RCC 7860 (cell line): ENCODE measurements at regions not wholly inside any gene's neighbourhood (a gene's known extent, or its start where the extent isn't known, plus 50 kb on each side); places are given as distances from the start of the nearest gene placed in this dataset.

Source experiments
- DNase-seq: peaks from one replicate; pipeline ENCODE4 v3.0.0-alpha.2; 2015; ENCODE audit warnings: low spot score
- FAIRE-seq: peaks from 2 replicates; lab custom pipeline; 2012; peaks lifted over from hg19 to GRCh38; lab: Jason Lieb, UNC

- DNase-seq (no peak), FAIRE-seq (no peak)
Measured at GRCh38 chr10:42932735-42933447, 144.0 kb upstream of the RET start.

- FAIRE-seq (no peak), DNase-seq (no peak)
Measured at GRCh38 chr10:42933448-42934340, 143.2 kb upstream of the RET start.

GRCh38 chr10:42934351-42934811 is 142.5 kb upstream of the RET start:
- DNase-seq (no peak), FAIRE-seq (no peak)

GRCh38 chr10:42934842-42935241 is 142.0 kb upstream of the RET start:
- no peak for DNase-seq
- no peak for FAIRE-seq

- FAIRE-seq (no peak), DNase-seq (no peak)
Measured at GRCh38 chr10:42935466-42935865, 141.4 kb upstream of the RET start.

- DNase-seq (no peak), FAIRE-seq (no peak)
Measured at GRCh38 chr10:42936580-42936979, 140.3 kb upstream of the RET start.

GRCh38 chr10:42937048-42937447 is 139.8 kb upstream of the RET start:
- FAIRE-seq (no peak), DNase-seq (no peak)

- FAIRE-seq (no peak), DNase-seq (no peak)
Measured at GRCh38 chr10:42937649-42938180, 139.2 kb upstream of the RET start.

GRCh38 chr10:42938351-42938750 is 138.5 kb upstream of the RET start:
- DNase-seq (no peak), FAIRE-seq (no peak)

- FAIRE-seq = no peak
- DNase-seq = no peak
Measured at GRCh38 chr10:42939237-42939636, 137.6 kb upstream of the RET start.

GRCh38 chr10:42939685-42940366 is 137.0 kb upstream of the RET start:
- DNase-seq = no peak

GRCh38 chr10:42940487-42941294 is 136.2 kb upstream of the RET start:
- FAIRE-seq (no peak), DNase-seq (no peak)

More at GRCh38 chr10:42939685-42940366, 137.0 kb upstream of the RET start:
- FAIRE-seq = no peak

- FAIRE-seq = no peak
- DNase-seq = no peak
Measured at GRCh38 chr10:42941295-42941644, 135.6 kb upstream of the RET start.

- FAIRE-seq (no peak), DNase-seq (no peak)
Measured at GRCh38 chr10:42941790-42942189, 135.1 kb upstream of the RET start.

GRCh38 chr10:42942279-42942950 is 134.5 kb upstream of the RET start:
- no peak for DNase-seq
- no peak for FAIRE-seq

GRCh38 chr10:42943025-42943818 is 133.6 kb upstream of the RET start:
- FAIRE-seq = no peak
- DNase-seq = no peak

- DNase-seq = no peak
- no peak for FAIRE-seq
Measured at GRCh38 chr10:42948040-42948439, 128.8 kb upstream of the RET start.

GRCh38 chr10:42949287-42949686 is 127.6 kb upstream of the RET start:
- FAIRE-seq (no peak), DNase-seq (no peak)
